Umbilical cord (tissue), 1 donor: ENCODE measurements at regions not wholly inside any gene's neighbourhood (a gene's known extent, or its start where the extent isn't known, plus 50 kb on each side); places are given as distances from the start of the nearest gene placed in this dataset.

Experiments
- DNase-seq: peaks from one replicate; pipeline ENCODE4 v3.0.0-alpha.2; 2015; ENCODE audit warnings: low spot score

DNA sequence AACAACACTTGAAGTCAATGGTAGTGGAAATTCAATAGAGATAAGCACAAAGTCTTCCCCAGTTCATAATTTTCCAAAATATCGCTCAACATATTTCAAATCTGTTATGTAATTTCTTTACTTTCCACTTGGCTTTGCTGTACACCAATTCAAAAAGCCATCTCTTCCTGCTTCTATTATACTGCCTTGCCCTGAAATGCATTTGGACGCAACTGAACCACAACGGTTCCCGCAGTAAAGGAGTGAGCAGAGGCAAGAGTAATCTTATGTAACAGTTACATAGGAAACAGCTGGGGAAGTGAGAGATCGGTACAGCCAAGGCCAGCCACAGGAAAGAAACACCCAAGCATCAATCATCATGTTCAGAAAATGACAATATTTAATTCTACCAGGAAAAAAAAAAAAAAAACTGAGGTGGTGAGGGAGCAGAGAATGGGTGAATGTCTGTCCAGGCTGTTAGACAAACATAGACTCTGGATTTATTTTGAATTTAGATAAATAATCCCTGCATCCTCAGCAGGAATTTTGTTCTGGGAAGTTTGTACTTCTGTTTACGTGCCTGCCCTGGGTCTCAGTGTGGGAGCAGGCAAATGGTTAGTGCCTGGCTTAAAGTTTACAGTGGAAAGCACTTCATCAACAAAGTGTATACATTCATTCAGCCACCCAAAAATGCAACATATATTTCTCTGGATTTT is 392.2 kb downstream of the ETS1 start:
- DNase-seq, result peak; percentile 67

DNA sequence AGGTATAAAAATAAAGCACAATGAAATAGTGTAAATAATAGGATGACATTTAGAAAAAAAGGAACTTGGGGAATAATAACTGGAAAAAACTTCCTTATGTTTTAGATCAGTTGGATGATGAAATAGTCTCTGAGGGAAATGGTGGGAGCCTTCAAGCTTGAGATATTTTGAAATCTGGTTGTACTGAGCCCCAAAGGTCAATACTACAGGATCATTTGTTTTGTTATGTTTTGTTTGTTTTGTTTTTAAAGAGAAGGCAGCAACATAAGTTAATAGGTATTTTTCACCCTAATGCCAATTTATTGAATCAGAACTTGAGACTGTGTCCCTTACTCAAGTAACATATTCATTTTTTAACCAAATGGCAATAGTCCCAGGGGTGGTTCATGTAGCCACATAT is 393.1 kb downstream of the ETS1 start:
- DNase-seq, result no peak

- no peak for DNase-seq
Measured at GRCh38 chr11:128193615-128194014, 393.7 kb downstream of the ETS1 start.

GRCh38 chr11:128190312-128190711 is 397.0 kb downstream of the ETS1 start:
- DNase-seq, result no peak

DNA sequence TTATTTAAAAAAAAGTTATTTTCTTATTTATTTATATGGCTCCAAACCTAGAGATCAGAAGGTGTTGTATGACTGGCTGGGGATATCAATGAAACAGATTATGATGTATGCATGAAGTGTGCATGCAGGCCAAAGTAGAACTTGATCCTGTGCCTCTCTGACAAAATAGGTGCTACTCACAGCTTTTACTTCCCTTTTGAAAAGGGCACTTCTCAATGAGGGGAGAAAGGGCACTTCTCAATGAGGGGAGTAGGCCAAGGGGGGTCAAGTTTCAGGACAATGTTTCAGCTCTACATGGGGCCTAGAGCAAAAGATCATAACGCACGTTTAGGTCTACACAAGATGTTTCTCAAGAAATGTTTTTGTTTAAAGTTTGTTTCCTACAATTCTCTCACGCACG is 397.5 kb downstream of the ETS1 start:
- no peak for DNase-seq

- DNase-seq, result no peak
Measured at GRCh38 chr11:128188346-128189004, 398.9 kb downstream of the ETS1 start.

DNA sequence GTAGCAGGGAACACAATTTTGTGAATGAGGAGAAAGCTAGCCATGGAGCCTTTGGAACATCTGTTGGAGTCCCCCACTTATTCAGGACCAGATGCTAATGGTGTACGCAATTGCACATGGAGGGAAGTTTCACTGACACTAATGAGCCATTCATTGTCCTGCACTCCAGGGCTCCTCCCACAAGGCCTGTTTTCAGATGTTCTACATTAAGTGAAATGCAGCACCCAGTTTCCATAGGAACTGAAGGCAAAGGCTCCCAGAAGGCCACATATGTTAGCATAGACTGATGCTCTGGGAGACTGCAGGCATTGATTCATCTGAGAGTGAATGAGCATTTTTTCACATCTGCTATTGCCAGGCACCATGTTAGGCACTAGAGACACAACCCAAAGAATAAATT is 399.5 kb downstream of the ETS1 start:
- no peak for DNase-seq

GRCh38 chr11:128187377-128187776 is 400.0 kb downstream of the ETS1 start:
- DNase-seq, result no peak

DNA sequence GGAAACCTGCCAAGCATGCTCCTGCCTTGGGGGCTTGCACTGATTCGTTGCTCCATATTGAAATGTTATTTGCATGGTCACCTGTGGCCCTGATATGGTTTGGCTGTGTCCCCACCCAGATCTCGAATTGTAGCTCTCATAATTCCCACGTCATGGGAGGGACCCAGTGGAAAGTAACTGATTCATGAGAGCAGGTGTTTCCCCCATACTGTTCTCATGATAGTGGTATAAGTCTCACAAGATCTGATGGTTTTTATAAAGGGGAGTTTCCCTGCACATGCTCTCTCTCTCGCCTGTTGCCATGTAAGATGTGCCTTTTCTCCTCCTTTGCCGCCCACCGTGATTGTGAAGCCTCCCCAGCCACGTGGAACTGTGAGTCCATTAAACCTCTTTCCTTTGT is 402.4 kb downstream of the ETS1 start:
- no peak for DNase-seq

GRCh38 chr11:128182844-128183243 is 404.5 kb downstream of the ETS1 start:
- no peak for DNase-seq

DNA sequence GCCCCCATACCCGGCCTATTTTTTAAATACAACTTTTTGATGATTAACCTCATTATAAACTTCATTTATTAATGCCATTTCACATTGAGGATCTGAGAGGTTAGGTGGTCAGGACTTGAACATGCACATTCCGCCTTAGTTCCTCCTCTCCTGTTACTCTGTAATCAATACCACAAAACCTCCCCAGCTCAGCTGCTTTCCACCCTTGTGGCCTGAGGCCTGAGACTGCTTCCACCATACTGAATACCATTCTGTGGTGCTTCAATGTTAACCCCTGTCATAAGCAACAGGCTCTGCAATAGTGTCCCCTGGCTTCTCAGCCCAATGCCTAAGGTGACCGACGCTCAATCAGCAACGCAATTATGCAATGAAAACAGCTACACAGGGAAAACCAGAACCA is 405.4 kb downstream of the ETS1 start:
- no peak for DNase-seq

DNA sequence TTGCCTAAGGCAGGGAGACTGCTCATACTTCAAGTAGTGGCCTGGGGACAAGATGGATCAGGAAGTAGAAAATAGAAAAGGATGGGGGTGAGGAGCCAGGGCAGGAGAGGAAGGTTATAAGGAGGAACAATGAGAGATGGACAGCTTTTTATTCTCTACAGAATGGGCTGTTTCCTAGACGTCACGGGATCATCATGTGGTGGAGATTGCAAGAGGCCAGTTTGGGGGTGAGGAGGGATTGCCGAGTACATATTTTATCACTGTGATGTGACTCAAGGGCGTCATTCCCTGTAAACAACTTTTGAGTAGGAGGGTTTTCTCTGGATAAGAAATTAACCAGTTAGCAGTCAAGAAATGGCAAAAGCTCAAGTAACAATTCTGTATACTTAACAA is 406.3 kb downstream of the ETS1 start:
- DNase-seq, result no peak

DNA sequence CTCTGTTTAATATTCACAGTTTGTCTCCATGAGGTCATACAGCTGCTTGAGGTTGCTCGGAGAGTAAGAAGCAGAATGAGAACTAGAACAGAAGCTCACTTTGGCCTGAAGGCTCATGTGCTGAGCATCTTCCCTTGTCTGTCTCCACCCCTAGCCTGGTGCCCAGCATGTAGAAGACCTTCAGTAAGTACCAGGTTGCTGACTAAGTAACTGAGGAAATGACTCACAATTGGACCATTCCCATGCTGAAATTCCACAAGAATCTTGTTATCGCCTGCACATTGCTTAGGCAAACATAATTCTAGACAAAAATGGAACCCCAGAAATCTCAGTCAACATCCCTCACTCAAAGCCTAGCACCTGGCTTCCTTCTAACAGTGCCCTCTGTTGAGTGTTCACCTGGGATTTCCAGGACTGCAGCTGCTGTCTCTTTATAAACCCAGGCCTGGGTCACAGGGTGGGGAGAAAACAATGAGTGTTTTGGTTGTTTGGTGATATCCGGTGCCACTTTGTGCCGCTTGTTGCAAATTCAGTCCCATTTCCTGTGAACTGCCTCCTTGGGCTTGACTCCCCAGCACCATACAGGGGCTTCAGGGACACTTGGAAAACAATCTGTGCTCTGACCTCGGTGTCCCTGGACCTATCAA is 406.8 kb downstream of the ETS1 start:
- peak; percentile 29 for DNase-seq

- no peak for DNase-seq
Measured at GRCh38 chr11:128179512-128179911, 407.8 kb downstream of the ETS1 start.

DNA sequence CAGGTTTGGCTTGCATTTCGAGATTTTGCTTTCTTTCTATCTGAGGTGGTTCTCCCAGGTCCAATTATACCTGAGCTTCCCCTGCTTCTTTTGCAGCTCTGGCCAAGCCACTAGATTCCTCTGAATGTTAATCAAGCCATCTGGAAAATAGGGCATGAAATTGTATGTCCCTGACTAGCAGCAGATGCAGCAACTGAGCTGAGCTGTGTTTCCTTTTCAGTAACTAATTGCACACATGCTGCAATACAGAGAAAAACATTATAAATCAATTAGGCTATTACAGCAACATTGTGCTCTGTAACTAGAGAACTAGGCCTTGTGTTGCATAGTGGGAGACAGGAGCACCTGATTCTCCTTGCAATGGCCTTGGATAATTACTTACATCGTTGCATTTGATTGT is 408.3 kb downstream of the ETS1 start:
- no peak for DNase-seq

DNA sequence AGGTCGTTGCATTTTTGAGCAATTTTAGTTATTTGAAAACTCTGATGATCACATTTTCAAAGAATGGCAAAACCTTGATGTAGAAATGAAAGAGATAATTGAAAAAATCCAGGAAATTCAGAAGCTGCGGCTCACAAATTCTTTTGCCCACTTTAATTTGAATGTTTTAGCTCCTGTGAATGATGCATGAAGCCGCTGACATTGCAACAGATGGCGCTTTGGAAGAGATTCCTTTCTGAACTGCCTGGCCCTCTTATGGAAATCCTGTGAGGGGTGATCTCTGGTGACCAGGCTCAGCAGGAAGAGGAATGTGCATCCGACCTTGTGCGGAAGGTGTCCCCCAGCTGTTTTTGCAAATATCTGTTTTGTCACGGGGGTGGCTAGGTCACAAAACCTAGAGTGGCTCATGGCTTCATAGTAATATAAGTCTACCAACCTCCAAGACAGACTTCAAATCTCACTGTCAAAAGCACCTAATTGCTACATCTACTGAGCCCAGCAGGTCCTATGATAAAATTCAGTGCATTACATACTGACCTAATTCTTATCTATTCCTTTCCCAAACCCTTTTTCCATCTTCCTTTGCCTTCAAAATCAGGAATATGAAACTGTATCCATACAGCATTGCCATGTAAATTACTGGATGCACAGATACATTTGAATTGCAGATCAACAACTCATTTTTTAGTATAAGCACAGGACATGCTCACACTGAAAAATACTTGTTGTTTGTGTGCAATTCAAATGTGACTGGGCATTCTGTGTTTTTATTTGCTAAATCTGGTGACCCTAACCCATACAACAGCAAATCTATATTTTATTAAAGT is 412.7 kb downstream of the ETS1 start:
- DNase-seq, result peak; percentile 30

DNA sequence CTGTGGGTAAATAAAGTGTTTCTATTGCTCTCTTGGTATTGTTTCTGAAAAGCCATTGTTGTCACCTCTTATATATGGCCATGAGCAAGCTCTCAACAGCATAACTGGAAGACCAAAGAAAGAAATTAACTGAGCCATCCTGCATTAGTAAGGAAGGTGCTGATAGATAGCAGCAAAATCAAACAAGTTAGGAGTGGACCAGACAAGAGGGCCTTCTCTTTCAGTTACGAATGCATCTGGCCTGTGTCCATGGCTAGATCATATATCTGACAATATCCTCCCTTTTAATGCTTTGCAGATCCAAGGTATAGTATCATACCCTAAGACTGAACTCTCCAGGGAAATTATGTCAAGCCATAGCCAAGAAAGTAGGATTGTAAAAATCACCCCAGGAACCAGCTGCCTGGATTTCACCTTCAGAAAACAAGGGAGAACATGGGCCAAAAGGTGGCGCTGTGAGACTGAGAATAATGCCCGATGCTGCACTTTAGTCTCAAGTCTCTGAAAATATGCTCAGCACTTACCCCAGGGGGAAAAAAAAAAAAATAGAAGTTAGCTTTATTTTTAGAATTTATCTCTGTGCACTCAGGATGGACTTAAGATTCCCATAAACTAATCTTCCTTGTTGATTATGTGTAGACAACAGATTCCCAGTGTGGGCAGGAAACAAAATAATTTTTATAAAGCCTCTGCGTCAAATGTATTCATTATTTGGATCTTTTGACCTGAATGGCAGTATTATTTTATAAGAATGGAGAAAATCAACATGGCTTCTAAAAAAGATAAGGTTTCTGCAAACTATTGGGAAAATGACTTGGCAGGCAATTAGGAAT is 415.1 kb downstream of the ETS1 start:
- DNase-seq, result peak; percentile 95

- no peak for DNase-seq
Measured at GRCh38 chr11:128171506-128171905, 415.9 kb downstream of the ETS1 start.

GRCh38 chr11:128165572-128165971 is 421.8 kb downstream of the ETS1 start:
- DNase-seq, result no peak

DNA sequence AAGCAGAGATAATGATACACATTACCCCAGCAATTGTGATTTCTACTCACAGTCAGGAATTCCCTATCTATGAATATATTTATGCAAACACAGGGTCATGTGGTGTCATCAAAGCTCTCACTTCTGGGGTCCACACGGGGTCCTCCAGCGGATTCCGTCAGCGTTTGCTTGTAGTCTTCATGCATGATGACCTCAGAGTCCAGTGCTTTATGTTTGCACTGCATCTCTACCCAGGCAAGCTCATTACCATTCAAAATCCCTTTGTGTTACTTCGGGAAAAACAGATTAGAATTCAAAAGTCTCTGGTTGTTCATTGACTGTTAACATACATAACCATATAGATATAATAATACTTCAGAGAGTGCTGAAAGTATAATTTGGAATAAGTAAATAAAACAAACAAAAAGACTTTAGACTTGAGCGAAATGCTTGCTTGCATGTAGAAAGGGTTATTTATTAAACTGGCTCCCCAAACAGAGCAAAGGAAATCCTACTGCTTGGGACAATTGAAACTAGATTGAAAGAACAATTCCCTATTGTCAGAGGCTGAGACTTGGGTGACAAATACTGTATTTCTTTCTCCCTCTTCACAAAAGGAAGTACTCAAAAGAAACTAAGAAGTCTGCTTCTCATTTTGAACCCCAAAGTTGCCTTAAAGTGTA is 423.1 kb downstream of the ETS1 start:
- DNase-seq, result no peak

DNA sequence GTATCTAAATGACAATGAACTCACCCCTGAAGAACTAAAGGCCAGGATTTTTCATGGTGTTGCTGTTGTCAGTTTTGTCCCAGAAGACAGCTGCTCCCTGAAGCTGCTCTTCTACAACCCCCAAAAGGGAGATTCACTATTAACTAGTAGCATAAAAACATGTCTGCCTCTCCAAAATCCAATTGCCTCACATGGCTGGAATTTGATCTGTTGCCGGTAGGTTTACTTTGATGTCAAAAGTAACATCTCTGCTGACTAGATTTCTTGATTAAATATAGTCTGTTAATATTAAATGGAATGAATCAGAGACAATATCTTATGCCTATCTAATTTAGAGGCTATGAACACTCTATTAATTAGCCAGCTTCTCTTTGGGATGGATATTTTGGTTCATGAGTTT is 425.4 kb downstream of the ETS1 start:
- DNase-seq, result no peak
